Hypothalamus (tissue), 51 donors: ENCODE measurements at regions not wholly inside any gene's neighbourhood (a gene's known extent, or its start where the extent isn't known, plus 50 kb on each side); places are given as distances from the start of the nearest gene placed in this dataset.

Experiments used
- DNase-seq, 51 donors: peaks; one replicate each; lab custom pipeline; 2025; lab: John Stamatoyannopoulos, UW

DNA sequence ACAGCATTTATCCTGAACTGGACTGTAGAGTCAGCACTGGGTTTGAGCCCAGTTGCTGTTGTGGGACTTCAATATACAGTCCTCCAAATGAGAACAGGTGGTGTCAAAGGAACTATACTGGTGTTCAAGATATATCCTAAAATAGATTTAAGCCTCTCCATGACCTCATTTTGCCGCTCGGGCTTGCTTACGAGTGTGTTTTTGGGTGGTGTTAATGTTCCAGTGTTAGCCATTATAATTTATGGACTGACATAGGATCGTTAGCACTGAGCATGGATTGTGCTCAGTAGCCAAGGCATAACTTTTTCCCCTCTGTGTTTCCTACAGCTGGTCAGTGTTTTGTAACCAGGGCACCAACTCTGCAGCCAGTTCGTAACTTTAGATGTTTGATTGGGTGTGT is 306.6 kb downstream of the SPATA31D1 start:
- no peak for DNase-seq

DNA sequence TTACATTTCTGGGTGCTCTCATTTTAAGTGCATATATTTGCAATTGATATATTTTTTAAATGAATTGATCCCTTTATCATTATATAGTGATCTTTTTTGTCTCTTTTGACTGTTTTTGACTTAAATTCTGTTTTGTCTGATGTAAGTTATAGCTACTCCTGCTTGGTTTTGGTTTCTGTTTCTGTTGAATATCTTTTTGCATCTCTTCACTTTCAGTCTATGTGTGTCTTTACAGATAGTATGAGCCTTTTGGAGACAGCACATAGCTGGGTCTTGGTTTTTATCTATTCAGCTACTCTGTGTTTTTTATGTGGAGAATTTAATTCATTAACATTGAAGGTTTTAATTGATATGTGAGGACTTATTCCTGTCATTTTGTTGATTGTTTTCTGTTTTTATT is 311.3 kb downstream of the SPATA31D1 start:
- DNase-seq: no peak

DNA sequence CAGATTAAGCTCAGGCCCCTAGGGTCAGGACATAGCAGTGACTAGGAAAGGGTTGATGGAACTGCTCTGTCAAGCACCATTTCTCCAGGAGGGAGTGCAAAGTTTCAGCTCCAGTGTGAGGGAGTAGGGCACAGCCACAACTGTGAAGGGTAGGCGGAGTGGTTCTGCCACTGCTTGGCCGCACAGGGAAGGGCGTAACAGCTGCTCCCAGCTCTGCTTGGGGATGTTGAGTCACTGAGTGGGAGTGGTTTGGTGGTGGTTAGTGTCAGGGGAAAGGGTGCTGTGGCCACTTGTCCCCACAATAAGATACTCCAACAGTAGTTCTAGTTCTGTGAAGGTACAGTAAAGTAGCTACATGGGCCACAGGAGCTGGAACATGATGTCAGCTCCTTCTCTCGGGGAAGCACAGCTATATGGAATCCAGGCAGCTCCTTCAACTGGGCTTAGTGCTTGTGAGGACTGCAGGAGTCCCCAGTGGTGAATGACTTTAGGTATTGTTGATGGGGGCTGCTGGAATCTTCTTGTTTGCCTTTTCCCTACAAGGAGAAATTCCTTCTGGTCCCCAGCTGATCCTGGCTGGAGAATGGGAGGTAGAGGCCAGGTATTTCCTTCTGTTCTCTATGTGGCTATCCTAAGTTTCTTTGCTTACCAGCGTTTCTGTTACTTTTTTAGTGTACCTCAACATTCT is 314.5 kb downstream of the SPATA31D1 start:
- DNase-seq: no peak

DNA sequence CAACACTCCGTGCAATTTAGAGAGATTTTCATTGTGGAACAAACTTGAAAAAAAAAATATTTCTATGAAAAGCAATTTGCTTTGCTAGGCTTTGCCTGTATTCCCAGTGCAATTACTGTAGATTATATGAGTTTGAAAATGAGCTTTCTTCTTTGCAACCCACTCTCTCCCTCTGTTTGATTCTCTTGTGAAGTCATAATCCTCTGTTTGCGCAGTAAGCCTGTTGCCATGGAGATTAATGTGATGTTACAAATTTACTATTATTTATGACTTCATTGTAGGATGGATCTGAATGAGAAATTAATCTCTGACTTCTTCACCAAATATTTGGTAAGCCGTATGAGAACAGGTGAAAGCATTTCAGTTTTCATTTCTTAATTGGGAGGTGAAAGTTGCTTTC is 320.3 kb downstream of the SPATA31D1 start:
- DNase-seq: no peak

GRCh38 chr9:82313697-82314096 is 325.1 kb downstream of the SPATA31D1 start:
- DNase-seq: no peak

- DNase-seq: no peak
These were observed 332.0 kb downstream of the SPATA31D1 start for GRCh38 chr9:82320566-82320965.

DNA sequence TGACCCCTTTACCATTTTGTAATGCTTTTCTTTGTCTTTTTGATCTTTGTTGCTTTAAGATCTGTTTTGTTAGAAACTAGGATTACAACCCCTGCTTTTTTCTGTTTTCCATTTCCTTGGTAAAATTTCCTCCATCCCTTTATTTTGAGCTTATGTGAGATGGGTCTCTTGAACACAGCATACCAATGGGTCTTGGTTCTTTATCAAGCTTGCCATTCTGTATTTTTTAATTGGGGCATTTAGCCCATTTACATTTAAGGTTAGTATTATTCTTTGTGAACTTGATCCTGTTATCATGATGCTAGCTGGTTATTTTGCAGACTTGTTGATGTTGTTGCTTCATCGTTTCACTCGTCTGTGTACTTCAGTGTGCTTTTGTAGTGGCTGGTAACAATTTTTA is 337.3 kb downstream of the SPATA31D1 start:
- DNase-seq: no peak

DNA sequence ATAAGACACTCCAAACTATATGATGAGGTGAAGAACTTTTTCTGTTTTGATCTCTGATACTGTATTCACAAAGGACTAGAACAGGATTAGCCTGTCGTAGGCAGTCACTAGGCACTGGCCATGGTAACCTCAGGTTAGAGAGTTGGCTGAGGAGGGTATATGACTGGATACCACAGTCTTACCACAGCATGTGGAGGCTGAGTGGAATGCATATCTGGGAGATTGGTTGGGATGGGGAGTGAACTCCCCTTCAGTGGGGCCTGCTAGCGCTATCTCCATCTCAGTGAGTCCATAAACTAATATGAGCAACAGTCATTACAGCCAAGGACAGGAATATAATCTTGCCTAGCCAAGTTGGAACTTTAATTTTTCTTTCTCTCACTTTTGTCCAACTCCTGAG is 339.1 kb downstream of the SPATA31D1 start:
- DNase-seq: no peak

DNA sequence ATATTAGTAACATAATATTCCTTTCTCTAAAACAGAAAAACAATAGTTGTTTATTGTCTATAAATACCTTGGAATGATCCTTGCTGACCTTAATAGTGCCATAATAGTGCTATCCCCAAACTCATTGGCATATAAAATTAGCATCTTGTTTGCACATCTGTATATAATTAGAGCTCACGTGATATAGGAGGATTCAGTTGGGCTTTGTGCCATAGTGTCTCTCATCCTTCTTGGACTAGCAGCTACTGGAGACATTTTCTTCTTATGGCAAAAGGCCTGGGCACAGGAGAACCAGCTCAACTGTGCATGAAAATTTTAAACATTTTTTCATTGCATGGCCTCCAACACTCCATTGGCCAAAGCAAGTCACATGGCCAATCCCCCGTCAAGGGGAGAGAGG is 342.5 kb downstream of the SPATA31D1 start:
- no peak for DNase-seq

- DNase-seq: peak in 1 of 51 donors; percentile 50
These were observed 343.6 kb downstream of the SPATA31D1 start for GRCh38 chr9:82332018-82332773.

DNA sequence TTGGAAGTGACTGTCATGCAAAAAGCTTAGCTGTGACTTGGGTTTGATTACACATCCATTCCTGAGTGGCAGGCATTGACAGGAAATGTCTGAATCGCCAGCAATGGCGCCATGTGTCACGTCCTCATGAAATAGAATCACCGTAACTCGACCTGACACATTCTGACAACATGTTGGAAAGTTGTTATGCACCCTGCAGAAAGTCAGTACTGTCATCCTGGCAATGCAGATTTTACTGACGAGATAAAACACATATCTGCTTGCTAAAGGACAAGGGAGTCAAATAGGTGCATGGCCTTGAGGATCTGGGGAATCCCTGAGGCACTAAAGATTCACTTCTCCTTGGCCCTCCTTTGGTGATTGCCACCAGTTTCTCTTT is 344.2 kb downstream of the SPATA31D1 start:
- DNase-seq: no peak

- no peak for DNase-seq
These were observed 345.1 kb downstream of the SPATA31D1 start for GRCh38 chr9:82333671-82334070.

- no peak for DNase-seq
These were observed 345.7 kb downstream of the SPATA31D1 start for GRCh38 chr9:82334286-82334685.

DNA sequence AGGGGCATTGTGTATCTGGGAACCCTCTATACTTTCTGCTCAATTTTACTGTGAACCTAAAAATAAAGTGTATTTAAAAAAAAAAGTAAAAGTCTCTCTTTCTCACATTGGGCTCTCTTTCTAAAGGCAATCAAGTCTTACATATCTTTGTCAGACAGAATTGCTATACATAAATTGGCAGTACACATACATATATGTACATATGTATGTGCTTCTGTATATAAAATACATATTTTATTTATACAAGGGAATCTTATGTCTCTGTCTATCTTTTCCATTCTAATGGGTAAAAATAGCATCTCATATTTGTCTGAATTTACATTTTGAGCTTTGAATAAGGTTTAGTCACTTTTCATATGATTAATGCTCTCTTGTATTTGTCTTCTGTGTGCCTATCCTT is 348.8 kb downstream of the SPATA31D1 start:
- DNase-seq: no peak

- DNase-seq: no peak
These were observed 353.5 kb downstream of the SPATA31D1 start for GRCh38 chr9:82342046-82342445.

DNA sequence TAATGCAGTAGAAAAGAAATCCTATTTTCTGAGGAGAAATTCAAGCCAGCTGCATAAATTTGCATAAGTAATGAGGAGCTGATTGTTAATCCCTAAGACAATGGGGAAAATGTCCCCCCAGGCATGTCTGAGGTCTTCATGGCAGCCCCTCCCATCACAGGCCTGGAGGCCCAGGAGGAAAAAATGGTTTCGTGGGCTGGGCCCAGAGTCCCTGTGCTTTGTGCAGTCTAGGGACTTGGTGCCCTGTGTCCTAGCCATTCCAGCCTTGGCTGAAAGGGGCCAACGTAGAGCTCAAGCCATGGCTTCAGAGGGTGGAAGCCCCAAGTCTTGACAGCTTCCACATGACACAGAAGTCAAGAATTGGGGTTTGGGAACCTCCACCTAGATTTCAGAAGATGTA is 357.5 kb downstream of the SPATA31D1 start:
- no peak for DNase-seq

DNA sequence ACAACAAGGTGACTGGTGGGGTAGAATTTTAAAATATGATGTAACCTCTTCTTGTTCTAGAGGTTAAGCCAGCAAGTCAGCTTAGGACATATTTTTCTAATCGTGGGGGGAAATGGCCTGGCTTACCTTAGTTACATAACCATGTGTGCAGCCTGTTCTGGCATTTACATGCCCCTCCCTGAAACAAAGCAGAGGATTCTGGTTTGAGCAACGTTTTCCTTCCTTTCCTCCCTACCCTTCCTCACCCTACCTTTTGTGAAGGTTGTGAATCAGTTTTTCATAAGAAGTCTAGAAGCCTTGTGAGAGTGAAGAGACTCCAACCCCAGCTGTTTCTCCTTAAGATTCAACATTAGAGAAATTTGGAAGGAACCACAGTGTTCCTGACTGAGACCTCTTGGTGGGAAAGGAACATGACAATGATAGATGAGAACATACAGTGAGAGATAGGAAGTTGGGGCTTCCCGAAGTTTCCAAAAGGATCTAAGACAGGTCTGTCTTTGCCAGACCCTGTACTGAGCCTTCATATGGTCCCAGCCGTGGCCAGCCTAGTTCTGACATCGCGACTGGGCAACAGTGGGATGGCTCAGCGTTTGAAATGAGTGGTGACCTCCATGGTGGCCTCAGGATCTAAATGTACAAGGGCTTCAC is 365.2 kb downstream of the SPATA31D1 start:
- no peak for DNase-seq

GRCh38 chr9:82354279-82354659 is 365.7 kb downstream of the SPATA31D1 start:
- DNase-seq: no peak

DNA sequence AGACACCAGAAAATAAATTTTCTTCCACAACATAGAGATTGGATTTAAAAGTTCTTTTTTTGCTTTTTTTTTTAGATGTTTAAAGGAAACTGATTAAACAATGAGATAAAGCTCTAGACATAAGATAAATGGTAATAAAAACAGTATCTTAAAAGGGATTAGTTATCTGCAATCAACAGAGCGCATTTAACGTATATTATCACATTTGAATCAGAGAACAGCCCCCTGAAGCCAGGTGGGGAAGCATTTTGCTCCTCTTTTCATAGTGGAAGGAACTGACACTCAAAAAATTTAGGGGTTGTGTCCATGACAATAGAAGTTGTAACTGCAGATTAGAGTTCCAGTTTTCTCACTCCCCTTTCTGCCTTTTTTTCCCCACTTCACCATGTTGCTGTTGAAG is 367.6 kb downstream of the SPATA31D1 start:
- no peak for DNase-seq

DNA sequence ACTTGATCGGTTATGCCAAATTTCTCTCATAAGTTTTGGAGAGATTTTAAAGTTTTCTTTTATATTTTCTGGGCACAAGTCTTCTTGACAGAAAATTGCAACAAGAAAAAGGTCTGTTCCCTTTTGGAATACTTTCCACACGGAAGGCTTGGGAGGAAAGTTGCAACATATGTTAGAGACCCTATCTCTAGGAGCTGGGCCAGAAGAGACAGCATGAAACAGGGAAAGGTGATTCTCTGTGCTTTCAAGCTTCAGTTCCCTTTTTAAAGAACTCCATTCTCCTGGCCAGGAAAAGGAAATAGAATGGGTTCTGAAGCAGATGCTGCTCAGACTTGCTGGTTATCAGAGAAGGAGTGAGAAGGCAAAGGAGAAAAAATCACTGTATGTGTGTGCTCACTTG is 368.3 kb downstream of the SPATA31D1 start:
- no peak for DNase-seq

DNA sequence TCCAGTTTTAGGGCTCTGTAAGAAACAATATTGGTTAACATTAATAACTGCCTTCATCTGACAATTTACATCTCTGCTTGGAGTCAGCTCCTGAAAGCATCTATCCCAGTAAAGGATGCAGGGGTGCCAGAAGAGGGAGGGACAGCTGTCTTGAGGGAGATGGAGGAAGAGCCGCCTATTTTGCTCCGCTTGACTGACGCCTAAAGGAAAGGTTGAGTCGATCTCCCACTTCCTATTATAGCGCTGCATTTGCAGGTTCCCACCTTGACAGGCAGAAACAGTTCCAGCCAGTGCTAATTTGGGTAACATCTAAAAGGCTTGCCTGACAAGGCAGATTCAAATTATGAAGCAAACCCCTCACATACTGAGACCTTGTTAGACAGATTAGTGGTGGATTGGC is 374.6 kb downstream of the SPATA31D1 start:
- no peak for DNase-seq

GRCh38 chr9:82363682-82364081 is 375.1 kb downstream of the SPATA31D1 start:
- no peak for DNase-seq
